ENCODE measurements at regions not wholly inside any gene's neighbourhood (a gene's known extent, or its start where the extent isn't known, plus 50 kb on each side); places are given as distances from the start of the nearest gene placed in this dataset.
"Not testable (repeated sequence)": the region's sequence is repeated elsewhere in the genome, so short reads cannot be mapped to it uniquely, and the experiment has no call there.

DNA sequence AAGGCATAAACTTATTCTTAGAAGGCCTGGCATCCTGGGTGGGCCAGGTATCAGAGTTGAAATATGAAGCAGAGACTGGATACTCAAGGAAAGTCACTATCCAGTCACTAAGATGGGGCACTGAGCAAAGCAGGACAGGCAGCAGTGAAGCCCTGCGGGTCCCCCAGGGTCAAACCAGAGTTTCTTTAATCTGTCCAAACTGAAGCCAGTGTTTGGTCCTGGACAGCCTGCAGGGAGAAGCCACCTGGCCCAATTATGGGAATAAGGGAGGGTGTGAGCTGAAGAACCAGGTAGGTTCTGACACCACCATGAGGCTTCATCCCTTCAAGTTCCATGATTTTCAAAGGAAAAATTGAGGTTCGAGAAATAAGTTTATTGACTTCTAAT lies 109.7 kb upstream of the FOXN2 start:
- Histone ChIP-seq H3K4me1 (ENCODE audit: control insufficient read depth, insufficient read depth, low read length) (no peaks in the 10 kb centered on the region), H3K27ac (ENCODE audit: low read length) (no peak overlapping the region), H3K4me3 (ENCODE audit: low read length) (no peak overlapping the region), H3K36me3 (ENCODE audit: control insufficient read depth, insufficient read depth, low read length) (no peaks in the 10 kb centered on the region), H3K9me3 (ENCODE audit: control insufficient read depth, insufficient read depth, low read length) (no peaks in the 10 kb centered on the region), H3K27me3 (ENCODE audit: control insufficient read depth, insufficient read depth, low read length) (no peaks in the 10 kb centered on the region)
- Mint-ChIP-seq H3K4me1 (no peaks in the 10 kb centered on the region), H3K36me3 (no peaks in the 10 kb centered on the region), H3K4me3 (no peak overlapping the region), H3K27ac (no peak overlapping the region), H3K27me3 (ENCODE audit: low read depth in 2 of 2) (no peaks in the 10 kb centered on the region), H3K9me3 (no peaks in the 10 kb centered on the region)
- ATAC-seq (no peak), DNase-seq (no peak)
- intact Hi-C loops (cut with micrococcal nuclease) = no loop called here
- WGBS (ENCODE audit: insufficient coverage) = 94% methylated on average over 2 of the region's 2 CpGs
- TF ChIP-seq, protein P1, sequence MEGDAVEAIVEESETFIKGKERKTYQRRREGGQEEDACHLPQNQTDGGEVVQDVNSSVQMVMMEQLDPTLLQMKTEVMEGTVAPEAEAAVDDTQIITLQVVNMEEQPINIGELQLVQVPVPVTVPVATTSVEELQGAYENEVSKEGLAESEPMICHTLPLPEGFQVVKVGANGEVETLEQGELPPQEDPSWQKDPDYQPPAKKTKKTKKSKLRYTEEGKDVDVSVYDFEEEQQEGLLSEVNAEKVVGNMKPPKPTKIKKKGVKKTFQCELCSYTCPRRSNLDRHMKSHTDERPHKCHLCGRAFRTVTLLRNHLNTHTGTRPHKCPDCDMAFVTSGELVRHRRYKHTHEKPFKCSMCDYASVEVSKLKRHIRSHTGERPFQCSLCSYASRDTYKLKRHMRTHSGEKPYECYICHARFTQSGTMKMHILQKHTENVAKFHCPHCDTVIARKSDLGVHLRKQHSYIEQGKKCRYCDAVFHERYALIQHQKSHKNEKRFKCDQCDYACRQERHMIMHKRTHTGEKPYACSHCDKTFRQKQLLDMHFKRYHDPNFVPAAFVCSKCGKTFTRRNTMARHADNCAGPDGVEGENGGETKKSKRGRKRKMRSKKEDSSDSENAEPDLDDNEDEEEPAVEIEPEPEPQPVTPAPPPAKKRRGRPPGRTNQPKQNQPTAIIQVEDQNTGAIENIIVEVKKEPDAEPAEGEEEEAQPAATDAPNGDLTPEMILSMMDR (IDR thresholded peaks at IDR 0.05) = no peak

DNA sequence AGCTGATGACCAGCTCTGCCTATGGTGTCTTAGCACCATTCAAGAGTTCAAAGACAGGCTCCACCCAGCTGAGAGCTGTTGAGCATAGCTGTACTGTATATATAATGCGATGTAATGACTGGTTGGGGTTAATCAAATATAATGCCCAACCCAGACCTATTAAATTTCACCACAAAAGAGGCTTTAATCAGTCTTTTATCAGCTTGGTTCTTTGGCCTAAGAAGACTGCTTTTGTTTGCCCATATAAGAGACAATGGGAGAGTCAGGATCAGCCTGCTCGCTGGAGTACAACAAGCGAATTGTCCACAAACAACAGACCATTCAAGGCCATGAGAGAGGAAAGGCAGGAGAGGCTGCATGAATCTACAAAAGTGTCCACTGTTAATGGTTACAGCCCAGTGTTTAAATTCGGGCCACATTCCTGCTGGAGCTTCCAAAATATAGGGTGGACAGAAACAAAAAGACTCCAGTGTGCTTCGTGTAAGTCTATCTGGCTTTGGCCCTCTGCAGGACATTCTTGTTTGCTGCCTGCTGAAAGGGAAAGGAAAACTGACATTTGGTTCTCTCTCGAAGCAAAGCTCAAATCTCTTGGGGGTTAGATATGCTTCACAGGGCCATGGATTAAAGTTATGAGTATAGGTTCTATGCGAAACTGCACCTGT lies 109.2 kb upstream of the FOXN2 start:
- no peaks in the 10 kb centered on the region for H3K9me3 ChIP-seq (ENCODE audit: control insufficient read depth, insufficient read depth, low read length)
- no peaks in the 10 kb centered on the region for H3K27me3 Mint-ChIP-seq (ENCODE audit: low read depth in 2 of 2)
- 80% methylated on average over 7 of the region's 7 CpGs for WGBS (ENCODE audit: insufficient coverage)
- H3K27me3 ChIP-seq (ENCODE audit: control insufficient read depth, insufficient read depth, low read length) = no peaks in the 10 kb centered on the region
- ATAC-seq (no peak), DNase-seq (no peak)
- no peaks in the 10 kb centered on the region for H3K4me1 Mint-ChIP-seq
- H3K9me3 Mint-ChIP-seq = no peaks in the 10 kb centered on the region
- H3K4me3 ChIP-seq (ENCODE audit: low read length) = no peak overlapping the region
- H3K4me3 Mint-ChIP-seq = no peak overlapping the region
- H3K27ac ChIP-seq (ENCODE audit: low read length) = no peak overlapping the region
- H3K36me3 Mint-ChIP-seq = no peaks in the 10 kb centered on the region
- no peaks in the 10 kb centered on the region for H3K4me1 ChIP-seq (ENCODE audit: control insufficient read depth, insufficient read depth, low read length)
- H3K36me3 ChIP-seq (ENCODE audit: control insufficient read depth, insufficient read depth, low read length) = no peaks in the 10 kb centered on the region
- intact Hi-C loops (cut with micrococcal nuclease) = no loop called here
- TF ChIP-seq, protein P1 (IDR thresholded peaks at IDR 0.05) = no peak
- no peak overlapping the region for H3K27ac Mint-ChIP-seq

DNA sequence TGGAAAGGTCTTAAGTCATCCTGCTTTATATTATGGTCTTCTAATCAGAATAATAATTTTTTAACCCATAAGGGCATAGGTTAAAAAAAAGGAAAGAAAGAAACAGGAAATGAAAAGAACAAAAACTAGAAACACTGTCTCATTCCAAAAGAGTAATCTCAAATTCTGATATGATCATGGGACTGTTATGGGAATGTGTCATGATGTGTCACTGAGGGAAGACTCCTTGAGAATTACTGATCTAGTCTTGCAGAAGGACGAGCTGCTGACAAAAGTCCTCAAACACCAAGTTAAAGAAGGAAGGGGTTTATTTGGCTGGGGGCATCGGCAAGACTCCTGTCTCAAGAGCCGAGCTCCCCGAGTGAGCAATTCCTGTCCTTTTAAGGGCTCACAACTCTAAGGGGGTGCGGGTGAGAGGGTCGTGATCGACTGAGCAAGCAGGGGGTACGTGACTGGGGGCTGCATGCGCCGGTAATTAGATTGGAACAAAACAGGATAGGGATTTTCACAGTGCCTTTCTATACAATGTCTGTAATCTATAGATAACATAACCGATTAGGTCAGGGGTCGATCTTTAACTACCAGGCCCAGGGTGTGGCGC lies 108.3 kb upstream of the FOXN2 start:
- H3K4me3 Mint-ChIP-seq = not testable (repeated sequence)

DNA sequence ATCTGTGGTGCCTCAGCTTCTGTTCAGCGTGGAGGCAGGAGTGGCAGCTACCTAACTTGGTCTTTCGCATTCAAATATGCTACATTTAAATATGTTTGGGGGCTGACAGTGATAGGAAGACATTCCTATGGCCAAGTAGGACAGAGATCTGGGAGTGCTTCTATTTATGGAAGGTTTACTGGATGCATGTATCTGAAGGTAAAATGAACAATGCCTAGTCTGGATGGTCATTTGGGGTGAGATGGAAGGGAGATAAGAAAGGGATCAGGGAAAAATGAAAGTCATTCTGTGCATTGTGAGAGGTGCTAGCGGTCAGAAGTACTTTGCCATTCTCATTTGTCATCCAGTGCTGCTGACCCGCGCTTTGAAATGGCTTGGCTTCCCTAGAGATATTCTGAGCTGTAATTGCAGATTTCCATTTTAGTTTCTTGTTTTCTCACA lies 107.3 kb upstream of the FOXN2 start:
- DNase-seq (no peak), ATAC-seq (no peak)
- H3K27me3 ChIP-seq (ENCODE audit: control insufficient read depth, insufficient read depth, low read length) = no peaks in the 10 kb centered on the region
- H3K9me3 Mint-ChIP-seq = no peaks in the 10 kb centered on the region
- no peaks in the 10 kb centered on the region for H3K9me3 ChIP-seq (ENCODE audit: control insufficient read depth, insufficient read depth, low read length)
- H3K36me3 Mint-ChIP-seq = no peaks in the 10 kb centered on the region
- intact Hi-C loops (cut with micrococcal nuclease) = no loop called here
- peaks cover 0 to under 1% of the 10 kb centered on the region in 2 donors for H3K4me1 Mint-ChIP-seq
- TF ChIP-seq, protein P1 (IDR thresholded peaks at IDR 0.05) = no peak
- H3K4me1 ChIP-seq (ENCODE audit: control insufficient read depth, insufficient read depth, low read length) = no peaks in the 10 kb centered on the region
- no peak overlapping the region for H3K4me3 Mint-ChIP-seq
- 92% methylated on average over 5 of the region's 5 CpGs for WGBS (ENCODE audit: insufficient coverage)
- H3K27me3 Mint-ChIP-seq (ENCODE audit: low read depth in 2 of 2) = peaks cover 0 to 4% of the 10 kb centered on the region in 2 donors
- no peak overlapping the region for H3K27ac Mint-ChIP-seq
- no peaks in the 10 kb centered on the region for H3K36me3 ChIP-seq (ENCODE audit: control insufficient read depth, insufficient read depth, low read length)
- H3K4me3 ChIP-seq (ENCODE audit: low read length) = no peak overlapping the region
- no peak overlapping the region for H3K27ac ChIP-seq (ENCODE audit: low read length)

More for the DNA sequence above, 108.3 kb upstream of the FOXN2 start:
- H3K9me3 ChIP-seq (ENCODE audit: control insufficient read depth, insufficient read depth, low read length); H3K4me1 ChIP-seq (ENCODE audit: control insufficient read depth, insufficient read depth, low read length); H3K36me3 Mint-ChIP-seq; H3K36me3 ChIP-seq (ENCODE audit: control insufficient read depth, insufficient read depth, low read length); H3K27ac ChIP-seq (ENCODE audit: low read length); H3K4me1 Mint-ChIP-seq; H3K9me3 Mint-ChIP-seq; DNase-seq; H3K27ac Mint-ChIP-seq; H3K27me3 ChIP-seq (ENCODE audit: control insufficient read depth, insufficient read depth, low read length); intact Hi-C loops (cut with micrococcal nuclease); H3K4me3 ChIP-seq (ENCODE audit: low read length); ATAC-seq; H3K27me3 Mint-ChIP-seq (ENCODE audit: low read depth in 2 of 2): not testable (repeated sequence)
- 91% methylated on average over 10 of the region's 13 CpGs for WGBS (ENCODE audit: insufficient coverage)

All from natural killer cell (primary cell).